CD14-positive monocyte (primary cell): ENCODE measurements at regions not wholly inside any gene's neighbourhood (a gene's known extent, or its start where the extent isn't known, plus 50 kb on each side); places are given as distances from the start of the nearest gene placed in this dataset.

Source experiments
- DNase-seq, 3 donors: peaks; one replicate each; pipeline ENCODE4 v3.0.0-alpha.2; 2011 to 2022
- H2AFZ ChIP-seq: 2 replicates; pipeline ENCODE4 v1.6.0; 2012; ENCODE audit warnings: mild to moderate bottlenecking, low read depth, low read length, inconsistent platforms; ENCODE audit not compliant: insufficient read depth, poor library complexity, severe bottlenecking
- H3K27ac ChIP-seq, 2 donors: 1 replicate in 1 of 2; 2 replicates in 1 of 2; pipeline ENCODE4 v1.5.1; 2012 to 2013; ENCODE audit warnings: low read length in 2 of 2, control low read depth in 1 of 2, inconsistent platforms in 1 of 2, low read depth in 1 of 2, mild to moderate bottlenecking in 1 of 2
- H3K27me3 ChIP-seq, 2 donors: one replicate each; pipeline versions ENCODE4 v1.6.0 to v1.6.1; 2011 to 2013; ENCODE audit warnings: low read length in 2 of 2; ENCODE audit not compliant: control insufficient read depth in 2 of 2, insufficient read depth in 2 of 2
- H3K36me3 ChIP-seq, 2 donors: replicated peaks in 1 of 2; 1 replicate in 1 of 2; 2 replicates in 1 of 2; pipeline versions ENCODE4 v1.5.1 to v1.6.1; 2012 to 2013; ENCODE audit warnings: low read length in 2 of 2, control low read depth in 1 of 2, inconsistent platforms in 1 of 2, mild to moderate bottlenecking in 1 of 2; ENCODE audit not compliant: insufficient read depth in 2 of 2, control insufficient read depth in 1 of 2
- H3K4me1 ChIP-seq, 2 donors: 1 replicate in 1 of 2; 2 replicates in 1 of 2; pipeline versions ENCODE4 v1.5.1 to v1.6.1; 2012 to 2013; ENCODE audit warnings: low read length in 2 of 2, control low read depth in 1 of 2, inconsistent platforms in 1 of 2, mild to moderate bottlenecking in 1 of 2, moderate library complexity in 1 of 2; ENCODE audit not compliant: insufficient read depth in 2 of 2, control insufficient read depth in 1 of 2
- H3K4me2 ChIP-seq: replicated peaks from 2 replicates; pipeline ENCODE3; 2012; ENCODE audit warnings: low read length, moderate library complexity, mild to moderate bottlenecking; ENCODE audit not compliant: poor library complexity, severe bottlenecking; ENCODE audit errors: extremely low read depth
- H3K4me3 ChIP-seq, 3 experiments: fragments of 200-600 bp in 1 of 3; sonication (generic) in 1 of 3; replicated peaks in 1 of 3; 1 replicate in 2 of 3; 2 replicates in 1 of 3; pipeline ENCODE4 v1.5.1; 2011 to 2013; ENCODE audit warnings: low read length in 3 of 3, mild to moderate bottlenecking in 3 of 3, control low read depth in 2 of 3, low read depth in 2 of 3, inconsistent platforms in 1 of 3, moderate library complexity in 1 of 3
- H3K79me2 ChIP-seq: 2 replicates; pipeline ENCODE4 v1.6.0; 2012; ENCODE audit warnings: mild to moderate bottlenecking, control low read depth, inconsistent platforms, low read length, moderate library complexity; ENCODE audit not compliant: insufficient read depth
- H3K9ac ChIP-seq: 2 replicates; pipeline ENCODE4 v1.6.0; 2017; ENCODE audit warnings: low read length, mild to moderate bottlenecking; ENCODE audit not compliant: insufficient read depth, poor library complexity, severe bottlenecking
- H3K9me3 ChIP-seq, 2 donors: replicated peaks in 1 of 2; 1 replicate in 1 of 2; 2 replicates in 1 of 2; pipeline versions ENCODE4 v1.5.1 to v1.6.1; 2012 to 2013; ENCODE audit warnings: low read length in 2 of 2, control low read depth in 1 of 2; ENCODE audit not compliant: control insufficient read depth in 1 of 2, insufficient read depth in 1 of 2
- H4K20me1 ChIP-seq: 2 replicates; pipeline ENCODE4 v1.6.0; 2012; ENCODE audit warnings: mild to moderate bottlenecking, low read length, control low read depth, moderate library complexity; ENCODE audit not compliant: insufficient read depth
- H3K27ac Mint-ChIP-seq, 7 donors: one replicate each; pipeline ENCODE4 v1.8.0; 2020; ENCODE audit warnings: mild to moderate bottlenecking in 7 of 7, mixed read lengths in 7 of 7, moderate library complexity in 6 of 7, inconsistent platforms in 2 of 7
- H3K27me3 Mint-ChIP-seq, 3 donors: one replicate each; pipeline ENCODE4 v1.8.0; 2021 to 2022; ENCODE audit warnings: low read depth in 3 of 3, mild to moderate bottlenecking in 3 of 3, mixed read lengths in 3 of 3, moderate library complexity in 3 of 3, inconsistent platforms in 1 of 3
- H3K36me3 Mint-ChIP-seq, 2 donors: one replicate each; pipeline ENCODE4 v1.8.0; 2020; ENCODE audit warnings: mixed read lengths in 2 of 2, inconsistent platforms in 1 of 2, mild to moderate bottlenecking in 1 of 2
- H3K4me1 Mint-ChIP-seq: one replicate; pipeline ENCODE4 v1.8.0; 2020; ENCODE audit warnings: mild to moderate bottlenecking, mixed read lengths
- H3K4me3 Mint-ChIP-seq, 2 donors: one replicate each; pipeline ENCODE4 v1.8.0; 2020; ENCODE audit warnings: mild to moderate bottlenecking in 2 of 2, mixed read lengths in 2 of 2, moderate library complexity in 1 of 2
- H3K9me3 Mint-ChIP-seq, 7 donors: one replicate each; pipeline ENCODE4 v1.8.0; 2020 to 2022; ENCODE audit warnings: mixed read lengths in 7 of 7, mild to moderate bottlenecking in 6 of 7, moderate library complexity in 6 of 7, inconsistent platforms in 2 of 7
- WGBS: methylation state at CpG from one replicate; pipeline ENCODE4 v1.1.5; 2013; ENCODE audit warnings: missing lambda C conversion rate; ENCODE audit not compliant: insufficient coverage; 5-methylcytosine and 5-hydroxymethylcytosine counted together
- intact Hi-C, 2 donors: fragments of 100-400 bp; cut with micrococcal nuclease; formaldehyde crosslinking; loops; one replicate each; pipeline versions ENCODE4 v1.15.0 to v1.15.1; 2023
- TF ChIP-seq, protein P1 (sequence below): fragments of 200-600 bp; IDR thresholded peaks from one replicate; pipeline ENCODE4 v1.8.0; 2022; ENCODE audit warnings: antibody characterized with exemption, mild to moderate bottlenecking

DNA sequence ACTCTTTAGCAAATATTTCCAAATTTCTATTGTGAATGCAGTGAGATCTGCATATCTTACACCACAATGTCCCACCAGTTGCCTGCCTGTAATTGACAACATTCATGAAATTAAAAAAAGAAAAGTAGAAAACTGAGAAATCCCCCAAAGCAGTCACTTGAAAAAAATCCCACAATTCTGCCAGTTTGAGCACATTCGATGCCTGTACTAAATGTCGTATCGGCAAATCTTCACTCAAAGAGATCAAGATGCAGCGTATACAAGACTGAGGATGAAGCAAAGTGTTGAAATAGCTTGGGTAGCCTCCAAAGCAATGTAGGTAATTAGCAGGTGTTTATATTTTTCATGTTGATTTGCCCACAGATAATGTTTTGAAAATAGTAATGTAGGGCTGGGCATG lies 186.7 kb upstream of the ZEB2 start:
- no peaks in the 10 kb centered on the region for H3K36me3 ChIP-seq
- H3K27me3 ChIP-seq = no peaks in the 10 kb centered on the region
- intact Hi-C loops = no loop called here
- H3K9me3 ChIP-seq = no peaks in the 10 kb centered on the region
- H3K27ac ChIP-seq = peak overlapping the region in 1 of 2 donors; percentile 100
- WGBS = 100% methylated on average over 3 of the region's 4 CpGs
- H2AFZ ChIP-seq = no peak overlapping the region
- Mint-ChIP-seq H3K9me3 (peaks cover 0 to 5% (median 3%) of the 10 kb centered on the region in 7 donors), H3K4me1 (peaks cover 60% of the 10 kb centered on the region), H3K27me3 (no peaks in the 10 kb centered on the region), H3K4me3 (no peak overlapping the region), H3K36me3 (peaks cover 10 to 11% of the 10 kb centered on the region in 2 donors), H3K27ac (peak overlapping the region in 6 of 7 donors; percentile 30 to 99 (median 80))
- DNase-seq = no peak
- no peak overlapping the region for H3K4me3 ChIP-seq
- H4K20me1 ChIP-seq = no peaks in the 10 kb centered on the region
- peaks cover 34% of the 10 kb centered on the region for H3K79me2 ChIP-seq
- TF ChIP-seq, protein P1, sequence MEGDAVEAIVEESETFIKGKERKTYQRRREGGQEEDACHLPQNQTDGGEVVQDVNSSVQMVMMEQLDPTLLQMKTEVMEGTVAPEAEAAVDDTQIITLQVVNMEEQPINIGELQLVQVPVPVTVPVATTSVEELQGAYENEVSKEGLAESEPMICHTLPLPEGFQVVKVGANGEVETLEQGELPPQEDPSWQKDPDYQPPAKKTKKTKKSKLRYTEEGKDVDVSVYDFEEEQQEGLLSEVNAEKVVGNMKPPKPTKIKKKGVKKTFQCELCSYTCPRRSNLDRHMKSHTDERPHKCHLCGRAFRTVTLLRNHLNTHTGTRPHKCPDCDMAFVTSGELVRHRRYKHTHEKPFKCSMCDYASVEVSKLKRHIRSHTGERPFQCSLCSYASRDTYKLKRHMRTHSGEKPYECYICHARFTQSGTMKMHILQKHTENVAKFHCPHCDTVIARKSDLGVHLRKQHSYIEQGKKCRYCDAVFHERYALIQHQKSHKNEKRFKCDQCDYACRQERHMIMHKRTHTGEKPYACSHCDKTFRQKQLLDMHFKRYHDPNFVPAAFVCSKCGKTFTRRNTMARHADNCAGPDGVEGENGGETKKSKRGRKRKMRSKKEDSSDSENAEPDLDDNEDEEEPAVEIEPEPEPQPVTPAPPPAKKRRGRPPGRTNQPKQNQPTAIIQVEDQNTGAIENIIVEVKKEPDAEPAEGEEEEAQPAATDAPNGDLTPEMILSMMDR = no peak
- no peak overlapping the region for H3K4me2 ChIP-seq
- no peak overlapping the region for H3K9ac ChIP-seq
- H3K4me1 ChIP-seq = peaks cover 45 to 59% of the 10 kb centered on the region in 2 donors

DNA sequence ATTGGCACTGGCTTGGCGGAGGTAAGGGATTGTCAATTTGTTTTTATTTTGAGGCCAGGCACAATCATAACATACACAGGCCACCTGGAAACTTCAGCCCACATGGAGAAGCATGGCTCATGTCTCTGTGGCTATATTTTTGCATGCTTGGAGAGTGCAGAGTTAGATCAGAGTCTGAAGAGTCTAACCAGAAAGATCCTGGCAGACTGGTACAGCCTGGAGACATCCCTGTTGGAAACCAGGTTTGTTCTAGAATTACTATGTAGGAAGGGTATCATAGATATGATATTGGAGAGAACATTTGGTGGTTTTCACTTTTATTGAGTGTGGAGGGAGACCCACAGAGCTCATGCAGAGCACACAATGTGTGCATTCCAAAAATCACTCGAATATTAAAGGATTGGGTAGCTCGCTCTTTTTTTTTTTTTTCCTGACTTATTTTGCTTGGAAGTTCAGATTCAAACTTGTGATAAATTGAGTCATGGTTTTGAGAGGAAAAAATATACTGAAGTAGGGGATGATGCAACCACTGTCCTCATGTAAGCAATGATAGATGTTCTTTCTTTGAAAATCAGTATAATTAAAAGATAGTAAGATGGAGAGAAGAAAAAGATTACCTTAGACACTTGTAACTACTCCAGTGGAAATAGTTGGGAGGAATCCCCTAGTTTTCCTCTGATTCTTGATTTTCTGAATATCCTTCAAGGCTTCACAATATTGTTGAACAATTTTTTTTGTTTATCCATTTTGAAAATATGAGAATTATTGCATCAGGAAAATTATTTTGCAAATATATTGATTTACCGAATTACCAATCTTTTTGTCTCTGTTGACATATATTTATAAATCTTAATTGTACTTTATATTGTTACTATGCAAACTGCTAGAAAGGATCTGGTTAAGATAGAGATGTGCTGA lies 185.7 kb upstream of the ZEB2 start:
- Histone ChIP-seq H3K9ac (peak overlapping the region; percentile 67), H4K20me1 (no peaks in the 10 kb centered on the region), H3K27me3 (no peaks in the 10 kb centered on the region), H3K79me2 (peaks cover 34% of the 10 kb centered on the region), H3K4me1 (peaks cover 54 to 70% of the 10 kb centered on the region in 2 donors), H3K4me2 (no peak overlapping the region), H3K9me3 (no peaks in the 10 kb centered on the region), H3K36me3 (no peaks in the 10 kb centered on the region), H3K4me3 (no peak overlapping the region), H3K27ac (peak overlapping the region; percentile 49 to 100), H2AFZ (no peak overlapping the region)
- intact Hi-C loops = no loop called here
- DNase-seq = peak in 2 of 3 donors; percentile 54 to 76
- WGBS = no CpG with 5 or more reads among the region's 4 CpGs
- peaks cover 0 to 5% (median 3%) of the 10 kb centered on the region in 7 donors for H3K9me3 Mint-ChIP-seq
- TF ChIP-seq, protein P1 = no peak
- no peaks in the 10 kb centered on the region for H3K27me3 Mint-ChIP-seq
- peaks cover 9 to 11% of the 10 kb centered on the region in 2 donors for H3K36me3 Mint-ChIP-seq
- no peak overlapping the region for H3K4me3 Mint-ChIP-seq
- H3K4me1 Mint-ChIP-seq = peaks cover 69% of the 10 kb centered on the region
- H3K27ac Mint-ChIP-seq = peak overlapping the region; percentile 96 to 99 (median 99)
